Transverse colon (tissue), 4 donors: ENCODE measurements at regions not wholly inside any gene's neighbourhood (a gene's known extent, or its start where the extent isn't known, plus 50 kb on each side); places are given as distances from the start of the nearest gene placed in this dataset.

Experiments used
- DNase-seq: peaks from one replicate; pipeline ENCODE4 v3.0.0-alpha.2; 2019
- H3K27ac ChIP-seq, 4 donors: fragments of 200-600 bp; sonication (generic); 2 replicates each; pipeline ENCODE4 v1.5.1; 2016 to 2018; ENCODE audit warnings: inconsistent platforms in 4 of 4
- H3K27me3 ChIP-seq: fragments of 200-600 bp; sonication (generic); 2 replicates; pipeline ENCODE4 v1.5.1; 2017; ENCODE audit warnings: inconsistent platforms
- H3K36me3 ChIP-seq, 4 donors: fragments of 200-600 bp; sonication (generic); 2 replicates each; pipeline ENCODE4 v1.5.1; 2017 to 2019; ENCODE audit warnings: inconsistent platforms in 4 of 4
- H3K4me1 ChIP-seq, 4 donors: fragments of 200-600 bp; sonication (generic); 2 replicates each; pipeline ENCODE4 v1.5.1; 2017 to 2020; ENCODE audit warnings: inconsistent platforms in 4 of 4
- H3K4me3 ChIP-seq, 4 donors: fragments of 200-600 bp; sonication (generic); 1 replicate in 1 of 4; 2 replicates in 3 of 4; pipeline versions ENCODE4 v1.5.1 to v1.6.1; 2017 to 2019; ENCODE audit warnings: inconsistent platforms in 4 of 4
- H3K9me3 ChIP-seq, 2 donors: fragments of 200-600 bp; sonication (generic); 2 replicates each; pipeline ENCODE4 v1.5.1; 2017 to 2019; ENCODE audit warnings: inconsistent platforms in 2 of 2
- EP300 ChIP-seq: sonication (generic); formaldehyde crosslinking; IDR thresholded peaks from one replicate; pipeline ENCODE4 v1.6.1; 2017; ENCODE audit warnings: antibody characterized with exemption, low read depth
- POLR2A ChIP-seq: fragments of 450-650 bp; IDR thresholded peaks from one replicate; pipeline ENCODE4 v1.6.1; 2016; ENCODE audit warnings: antibody characterized with exemption, mild to moderate bottlenecking, moderate library complexity
- POLR2AphosphoS5 ChIP-seq, 3 donors: sonication (generic); formaldehyde crosslinking; IDR thresholded peaks; one replicate each; pipeline ENCODE4 v1.6.1; 2016; ENCODE audit warnings: antibody characterized with exemption in 3 of 3
- WGBS, 2 donors: methylation state at CpG; one replicate each; pipeline ENCODE4 v1.1.5; 2018; ENCODE audit warnings: low coverage in 1 of 2; 5-methylcytosine and 5-hydroxymethylcytosine counted together
- in situ Hi-C, 4 donors: fragments of 200-750 bp; cut with MboI; loops; one replicate each; pipeline versions ENCODE4 v1.15.0 to v1.15.1; 2017; ENCODE audit warnings: low sequenced_read_pairs in 3 of 4, low pct_ligation_motif_present in 1 of 4, low pct_unique_long_range_greater_than_20kb in 1 of 4
- intact Hi-C: fragments of 100-400 bp; cut with DNase I; formaldehyde crosslinking; loops from one replicate; pipeline ENCODE4 v1.15.1; 2023; ENCODE audit warnings: low total_unique reads
- TF ChIP-seq, protein P1 (sequence below), 5 experiments: fragments of 200-600 bp in 3 of 5; fragments of 450-650 bp in 2 of 5; sonication (generic) in 3 of 5; IDR thresholded peaks; 1 replicate in 2 of 5; 2 replicates in 3 of 5; pipeline ENCODE4 v1.5.1; 2016 to 2017; ENCODE audit warnings: antibody characterized with exemption in 5 of 5, inconsistent platforms in 3 of 5, mild to moderate bottlenecking in 2 of 5, moderate library complexity in 1 of 5

DNA sequence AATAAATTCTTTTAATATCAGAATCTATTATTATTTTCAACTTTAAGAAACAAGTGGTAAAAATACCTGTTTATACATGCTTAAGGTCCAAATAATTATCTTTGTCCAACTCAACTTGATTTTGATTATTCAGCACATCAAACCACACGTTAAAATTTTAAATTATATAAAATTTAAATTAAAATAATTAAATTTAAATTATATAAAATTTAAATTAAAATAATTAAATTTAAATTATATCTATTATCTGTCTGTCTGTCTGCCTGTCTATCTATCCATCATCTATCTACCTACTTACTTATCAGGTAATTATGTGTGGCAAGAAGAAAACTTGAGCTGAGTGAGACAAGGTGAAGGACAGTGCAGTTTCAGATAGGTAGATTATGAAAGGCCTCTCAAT, 605.3 kb upstream of the RIOK2 start:
- no peaks in the 10 kb centered on the region for H3K36me3 ChIP-seq
- no peak overlapping the region for H3K27ac ChIP-seq
- no peaks in the 10 kb centered on the region for H3K27me3 ChIP-seq
- WGBS, 2 donors = 80 to 98% methylated on average over 1 of the region's 1 CpG
- no peak for DNase-seq
- H3K9me3 ChIP-seq = no peaks in the 10 kb centered on the region
- in situ Hi-C loops (no loop called here), intact Hi-C loops (loop anchor here (5.0 kb wide), 1 partner anchor 111 kb away; no protein-coding TSS in a partner anchor)
- TF ChIP-seq POLR2AphosphoS5 (IDR thresholded peaks at IDR 0.05) (no peak), EP300 (no peak)
- H3K4me1 ChIP-seq = no peaks in the 10 kb centered on the region
- H3K4me3 ChIP-seq = no peak overlapping the region

DNA sequence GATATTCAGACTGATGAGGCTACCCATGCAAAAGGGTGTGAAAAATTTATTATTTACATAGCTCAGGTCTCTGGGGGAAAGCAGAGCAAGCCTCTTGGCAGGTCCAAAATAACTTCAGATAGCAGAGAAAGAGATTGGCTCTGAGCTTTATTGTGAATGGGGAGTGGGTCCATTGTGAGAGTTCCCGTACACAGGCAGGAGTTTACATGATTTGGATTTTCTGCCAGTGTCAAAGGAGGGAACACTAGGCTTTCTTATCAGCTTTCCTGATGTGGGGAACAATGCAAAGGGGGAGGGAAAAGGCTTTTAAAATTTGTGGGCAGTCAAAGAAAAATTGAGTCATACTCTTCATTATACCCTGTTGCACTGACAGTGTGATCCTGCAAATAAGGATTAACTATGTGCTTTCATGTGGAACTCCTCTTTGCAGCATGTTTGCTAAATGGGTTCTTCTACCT, 615.0 kb upstream of the RIOK2 start:
- Histone ChIP-seq H3K36me3 (no peaks in the 10 kb centered on the region), H3K9me3 (no peaks in the 10 kb centered on the region), H3K27me3 (no peaks in the 10 kb centered on the region), H3K4me3 (no peak overlapping the region), H3K27ac (no peak overlapping the region), H3K4me1 (no peaks in the 10 kb centered on the region)
- intact Hi-C loops (no loop called here), in situ Hi-C loops (no loop called here)
- WGBS, 2 donors = 72 to 100% methylated on average over 1 of the region's 1 CpG
- DNase-seq = no peak
- TF ChIP-seq EP300 (no peak), POLR2A (no peak), POLR2AphosphoS5 (IDR thresholded peaks at IDR 0.05) (no peak)
- TF ChIP-seq, protein P1, sequence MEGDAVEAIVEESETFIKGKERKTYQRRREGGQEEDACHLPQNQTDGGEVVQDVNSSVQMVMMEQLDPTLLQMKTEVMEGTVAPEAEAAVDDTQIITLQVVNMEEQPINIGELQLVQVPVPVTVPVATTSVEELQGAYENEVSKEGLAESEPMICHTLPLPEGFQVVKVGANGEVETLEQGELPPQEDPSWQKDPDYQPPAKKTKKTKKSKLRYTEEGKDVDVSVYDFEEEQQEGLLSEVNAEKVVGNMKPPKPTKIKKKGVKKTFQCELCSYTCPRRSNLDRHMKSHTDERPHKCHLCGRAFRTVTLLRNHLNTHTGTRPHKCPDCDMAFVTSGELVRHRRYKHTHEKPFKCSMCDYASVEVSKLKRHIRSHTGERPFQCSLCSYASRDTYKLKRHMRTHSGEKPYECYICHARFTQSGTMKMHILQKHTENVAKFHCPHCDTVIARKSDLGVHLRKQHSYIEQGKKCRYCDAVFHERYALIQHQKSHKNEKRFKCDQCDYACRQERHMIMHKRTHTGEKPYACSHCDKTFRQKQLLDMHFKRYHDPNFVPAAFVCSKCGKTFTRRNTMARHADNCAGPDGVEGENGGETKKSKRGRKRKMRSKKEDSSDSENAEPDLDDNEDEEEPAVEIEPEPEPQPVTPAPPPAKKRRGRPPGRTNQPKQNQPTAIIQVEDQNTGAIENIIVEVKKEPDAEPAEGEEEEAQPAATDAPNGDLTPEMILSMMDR (IDR thresholded peaks at IDR 0.05) = no peak

DNA sequence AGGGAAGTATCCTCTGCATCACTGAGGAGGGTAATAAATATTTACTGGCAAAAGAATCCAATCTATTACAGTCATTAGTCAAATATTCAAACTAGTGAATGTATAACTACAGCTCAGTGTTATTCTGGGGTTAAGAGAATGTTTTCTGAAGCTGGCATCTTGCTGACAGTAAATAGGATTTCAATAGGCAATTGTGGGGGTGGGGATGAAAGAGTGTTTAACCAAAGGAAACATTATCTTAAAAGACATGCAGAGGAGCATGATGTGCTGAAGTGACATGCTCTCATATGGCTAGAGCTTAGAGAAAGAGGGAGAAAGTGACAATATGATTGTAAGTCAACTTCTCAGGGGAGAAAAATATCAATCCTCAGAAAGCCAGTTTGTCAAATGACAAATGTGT, 618.4 kb upstream of the RIOK2 start:
- Histone ChIP-seq H3K9me3 (peaks cover 0 to 8% of the 10 kb centered on the region in 2 donors), H3K36me3 (no peaks in the 10 kb centered on the region), H3K4me1 (no peaks in the 10 kb centered on the region), H3K4me3 (no peak overlapping the region), H3K27ac (no peak overlapping the region), H3K27me3 (no peaks in the 10 kb centered on the region)
- intact Hi-C loops = no loop called here
- no peak for TF ChIP-seq POLR2A
- no peak for TF ChIP-seq EP300
- no peak for TF ChIP-seq POLR2AphosphoS5 (IDR thresholded peaks at IDR 0.05)
- TF ChIP-seq, protein P1 (IDR thresholded peaks at IDR 0.05) = no peak
- no peak for DNase-seq
- in situ Hi-C loops = no loop called here

DNA sequence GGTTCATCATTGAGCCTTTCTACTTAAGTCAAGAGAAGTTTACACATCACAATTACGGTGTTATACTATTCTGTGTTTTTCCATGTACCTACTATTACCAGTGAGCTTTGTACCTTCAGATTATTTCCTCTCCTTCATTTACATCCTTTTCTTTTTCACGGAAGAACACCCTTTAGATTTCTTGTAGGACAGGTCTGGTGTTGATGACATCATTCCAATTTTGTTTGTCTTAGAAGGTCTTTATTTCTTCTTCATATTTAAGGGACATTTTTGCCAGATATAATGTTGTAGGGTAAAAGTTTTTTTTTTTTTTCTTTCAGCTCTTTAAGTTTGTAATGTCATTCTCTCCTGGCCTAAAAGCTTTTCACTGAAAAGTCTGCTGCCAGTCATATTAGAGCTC, 637.1 kb upstream of the RIOK2 start:
- H3K9me3 ChIP-seq = no peaks in the 10 kb centered on the region
- H3K27me3 ChIP-seq = no peaks in the 10 kb centered on the region
- intact Hi-C loops = no loop called here
- TF ChIP-seq, protein P1 (IDR thresholded peaks at IDR 0.05) = no peak
- TF ChIP-seq EP300 (no peak), POLR2AphosphoS5 (IDR thresholded peaks at IDR 0.05) (no peak), POLR2A (no peak)
- in situ Hi-C loops = no loop called here
- H3K27ac ChIP-seq = no peak overlapping the region
- DNase-seq = no peak
- WGBS, 2 donors = 72 to 86% methylated on average over 1 to 2 of the region's 2 CpGs
- no peaks in the 10 kb centered on the region for H3K36me3 ChIP-seq
- no peaks in the 10 kb centered on the region for H3K4me1 ChIP-seq
- no peak overlapping the region for H3K4me3 ChIP-seq

DNA sequence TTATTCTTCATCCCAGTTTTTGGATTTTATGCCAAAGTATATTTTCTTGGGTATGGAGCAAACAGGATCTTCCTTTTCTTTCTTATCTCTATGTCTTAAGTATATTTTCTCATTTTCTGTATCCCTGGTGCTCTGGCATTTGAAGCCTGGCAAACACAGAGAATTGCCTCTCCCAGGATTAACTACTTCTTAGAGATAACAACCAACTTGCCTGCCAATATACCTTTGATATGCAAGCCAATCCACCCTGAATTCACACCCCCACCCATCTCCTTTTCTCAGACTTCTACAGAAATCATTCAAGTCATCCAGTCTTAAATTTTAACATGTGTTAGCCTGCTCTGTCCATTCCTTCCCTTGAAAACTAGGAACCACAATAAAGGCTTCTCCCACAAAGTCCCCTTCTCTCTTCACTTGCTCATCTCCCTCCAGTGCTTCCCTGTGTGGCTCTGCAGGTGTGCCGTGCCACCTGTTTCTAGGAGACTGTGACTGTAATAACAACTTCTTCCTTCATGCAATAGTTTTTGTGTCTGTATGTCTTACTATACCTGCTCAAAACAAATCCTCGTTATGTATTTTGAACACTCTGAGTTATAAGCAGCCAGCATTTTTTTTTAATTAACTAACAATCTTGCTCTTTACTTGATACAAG, 649.7 kb upstream of the RIOK2 start:
- 48 to 73% methylated on average over 2 of the region's 2 CpGs for WGBS, 2 donors
- TF ChIP-seq POLR2AphosphoS5 (IDR thresholded peaks at IDR 0.05) = no peak
- TF ChIP-seq, protein P1 (IDR thresholded peaks at IDR 0.05) = no peak
- TF ChIP-seq EP300 = no peak
- TF ChIP-seq POLR2A = no peak
- Histone ChIP-seq H3K9me3 (no peaks in the 10 kb centered on the region), H3K4me3 (no peak overlapping the region), H3K27ac (no peak overlapping the region), H3K4me1 (peaks cover 0 to 10% (median 0%) of the 10 kb centered on the region in 4 donors), H3K27me3 (no peaks in the 10 kb centered on the region), H3K36me3 (no peaks in the 10 kb centered on the region)
- no peak for DNase-seq
- in situ Hi-C loops = no loop called here
- intact Hi-C loops = no loop called here
